CD4-positive, alpha-beta memory T cell (primary cell): ENCODE measurements at regions not wholly inside any gene's neighbourhood (a gene's known extent, or its start where the extent isn't known, plus 50 kb on each side); places are given as distances from the start of the nearest gene placed in this dataset.
"Not testable (repeated sequence)": the region's sequence is repeated elsewhere in the genome, so short reads cannot be mapped to it uniquely, and the experiment has no call there.

Experiments used
- CTCF ChIA-PET: fragments of 350-600 bp; sonication (Branson Sonifier 250); formaldehyde crosslinking; loops from one replicate; lab custom pipeline; 2021; ENCODE audit warnings: inconsistent platforms; ENCODE audit not compliant: partially characterized antibody; lab: Charles Lee
- POLR2A ChIA-PET: fragments of 350-600 bp; sonication (Branson Sonifier 250); formaldehyde crosslinking; loops from one replicate; lab custom pipeline; 2021; ENCODE audit not compliant: partially characterized antibody; lab: Charles Lee
- DNase-seq, 5 donors: peaks; one replicate each; pipeline versions ENCODE4 v3.0.0 to v3.0.0-alpha.2; 2020 to 2022; ENCODE audit warnings: mixed read lengths in 1 of 5
- H3K27ac ChIP-seq: one replicate; pipeline ENCODE4 v1.7.0; 2013; ENCODE audit warnings: low read depth, low read length
- H3K27me3 ChIP-seq: 2 replicates; pipeline ENCODE4 v1.7.0; 2013; ENCODE audit warnings: mild to moderate bottlenecking, low read length, moderate library complexity; ENCODE audit not compliant: insufficient read depth
- H3K36me3 ChIP-seq: 2 replicates; pipeline ENCODE4 v1.7.0; 2013; ENCODE audit warnings: mild to moderate bottlenecking, low read length, moderate library complexity; ENCODE audit not compliant: insufficient read depth
- H3K4me1 ChIP-seq: 2 replicates; pipeline ENCODE4 v1.7.0; 2013; ENCODE audit warnings: mild to moderate bottlenecking, low read length, moderate library complexity; ENCODE audit not compliant: insufficient read depth
- H3K4me3 ChIP-seq, 2 donors: one replicate each; pipeline ENCODE4 v1.7.0; 2013; ENCODE audit warnings: low read length in 2 of 2, mild to moderate bottlenecking in 1 of 2
- H3K9me3 ChIP-seq, 2 donors: one replicate each; pipeline ENCODE4 v1.7.0; 2013; ENCODE audit warnings: low read length in 2 of 2, control low read depth in 1 of 2; ENCODE audit not compliant: control insufficient read depth in 1 of 2
- H3K27ac Mint-ChIP-seq, 7 donors: one replicate each; pipeline ENCODE4 v1.8.0; 2020 to 2021; ENCODE audit warnings: mixed read lengths in 7 of 7, mild to moderate bottlenecking in 6 of 7, inconsistent platforms in 3 of 7, moderate library complexity in 3 of 7
- H3K27me3 Mint-ChIP-seq, 2 donors: one replicate each; pipeline ENCODE4 v1.8.0; 2020 to 2021; ENCODE audit warnings: mixed read lengths in 2 of 2
- H3K36me3 Mint-ChIP-seq, 2 donors: one replicate each; pipeline ENCODE4 v1.8.0; 2020 to 2021; ENCODE audit warnings: mixed read lengths in 2 of 2, inconsistent platforms in 1 of 2, mild to moderate bottlenecking in 1 of 2
- H3K4me1 Mint-ChIP-seq, 4 donors: one replicate each; pipeline ENCODE4 v1.8.0; 2020 to 2021; ENCODE audit warnings: mixed read lengths in 4 of 4, mild to moderate bottlenecking in 1 of 4
- H3K4me3 Mint-ChIP-seq, 8 donors: one replicate each; pipeline ENCODE4 v1.8.0; 2020 to 2021; ENCODE audit warnings: mixed read lengths in 8 of 8, mild to moderate bottlenecking in 7 of 8, moderate library complexity in 6 of 8, inconsistent platforms in 3 of 8
- H3K9me3 Mint-ChIP-seq, 8 donors: one replicate each; pipeline ENCODE4 v1.8.0; 2020 to 2021; ENCODE audit warnings: mixed read lengths in 8 of 8, mild to moderate bottlenecking in 5 of 8, inconsistent platforms in 3 of 8, moderate library complexity in 1 of 8
- intact Hi-C: fragments of 100-400 bp; cut with micrococcal nuclease; formaldehyde crosslinking; loops from one replicate; pipeline ENCODE4 v1.15.1; 2023

GRCh38 chr7:13801669-13802068, 187.8 kb downstream of the ETV1 start:
- Mint-ChIP-seq H3K9me3 (peaks cover 0 to 6% (median 3%) of the 10 kb centered on the region in 8 donors), H3K36me3 (peaks cover 0 to 4% of the 10 kb centered on the region in 2 donors), H3K4me3 (no peak overlapping the region), H3K27me3 (peaks cover 0 to 2% of the 10 kb centered on the region in 2 donors), H3K4me1 (peaks cover 0 to 5% (median 4%) of the 10 kb centered on the region in 4 donors), H3K27ac (no peak overlapping the region)
- Histone ChIP-seq H3K27me3 (no peaks in the 10 kb centered on the region), H3K36me3 (no peaks in the 10 kb centered on the region), H3K4me3 (no peak overlapping the region), H3K27ac (no peak overlapping the region), H3K9me3 (no peaks in the 10 kb centered on the region), H3K4me1 (no peaks in the 10 kb centered on the region)
- ChIA-PET POLR2A (no interaction called here), CTCF (no interaction called here)
- intact Hi-C loops, result no loop called here
- no peak for DNase-seq

- intact Hi-C loops, result no loop called here
- CTCF ChIA-PET, result no interaction called here
- no peak for DNase-seq
Measured at GRCh38 chr7:13802651-13803050, 186.8 kb downstream of the ETV1 start.

GRCh38 chr7:13803134-13803533, 186.3 kb downstream of the ETV1 start:
- Mint-ChIP-seq H3K4me1 (peaks cover 0 to 5% (median 4%) of the 10 kb centered on the region in 4 donors), H3K4me3 (no peak overlapping the region), H3K27ac (no peak overlapping the region), H3K36me3 (peaks cover 0 to 4% of the 10 kb centered on the region in 2 donors), H3K9me3 (peaks cover 0 to 6% (median 3%) of the 10 kb centered on the region in 8 donors), H3K27me3 (peaks cover 0 to 2% of the 10 kb centered on the region in 2 donors)
- Histone ChIP-seq H3K4me1 (no peaks in the 10 kb centered on the region), H3K4me3 (no peak overlapping the region), H3K36me3 (no peaks in the 10 kb centered on the region), H3K27me3 (no peaks in the 10 kb centered on the region), H3K27ac (no peak overlapping the region), H3K9me3 (no peaks in the 10 kb centered on the region)
- POLR2A ChIA-PET, result no interaction called here
- intact Hi-C loops, result no loop called here
- CTCF ChIA-PET, result no interaction called here
- no peak for DNase-seq

More at GRCh38 chr7:13802651-13803050, 186.8 kb downstream of the ETV1 start:
- Mint-ChIP-seq H3K27me3 (peaks cover 0 to 2% of the 10 kb centered on the region in 2 donors), H3K4me1 (peaks cover 0 to 5% (median 4%) of the 10 kb centered on the region in 4 donors), H3K9me3 (peaks cover 0 to 6% (median 3%) of the 10 kb centered on the region in 8 donors), H3K4me3 (no peak overlapping the region), H3K36me3 (peaks cover 0 to 4% of the 10 kb centered on the region in 2 donors), H3K27ac (no peak overlapping the region)
- Histone ChIP-seq H3K4me3 (no peak overlapping the region), H3K27ac (no peak overlapping the region), H3K36me3 (no peaks in the 10 kb centered on the region), H3K27me3 (no peaks in the 10 kb centered on the region), H3K9me3 (no peaks in the 10 kb centered on the region), H3K4me1 (no peaks in the 10 kb centered on the region)
- POLR2A ChIA-PET, result no interaction called here

- DNase-seq, intact Hi-C loops, H3K36me3 ChIP-seq, H3K9me3 ChIP-seq, H3K27me3 Mint-ChIP-seq, H3K36me3 Mint-ChIP-seq, H3K4me3 ChIP-seq, H3K27me3 ChIP-seq, H3K4me1 ChIP-seq, H3K4me3 Mint-ChIP-seq, H3K4me1 Mint-ChIP-seq, H3K27ac ChIP-seq, H3K27ac Mint-ChIP-seq: not testable (repeated sequence)
- ChIA-PET CTCF (interaction anchor here (0.7 kb wide), 1 partner anchor 69 kb away, joined by 3 read pairs; no protein-coding TSS in a partner anchor), POLR2A (interaction anchor here (0.7 kb wide), 1 partner anchor 10 kb away, joined by 3 read pairs; no protein-coding TSS in a partner anchor)
- peaks cover 0 to 12% (median 3%) of the 10 kb centered on the region in 8 donors for H3K9me3 Mint-ChIP-seq
Measured at GRCh38 chr7:13806089-13806867, 183.2 kb downstream of the ETV1 start.

GRCh38 chr7:13817230-13817629, 172.2 kb downstream of the ETV1 start:
- POLR2A ChIA-PET, intact Hi-C loops: not testable (repeated sequence)
- peaks cover 2 to 16% (median 9%) of the 10 kb centered on the region in 8 donors for H3K9me3 Mint-ChIP-seq

GRCh38 chr7:13821152-13821787, 168.2 kb downstream of the ETV1 start:
- no peak overlapping the region for H3K27ac ChIP-seq
- ChIA-PET POLR2A (no interaction called here), CTCF (no interaction called here)
- DNase-seq, result no peak
- H3K9me3 ChIP-seq, result no peaks in the 10 kb centered on the region
- no peaks in the 10 kb centered on the region for H3K27me3 ChIP-seq
- H3K4me1 Mint-ChIP-seq, result no peaks in the 10 kb centered on the region
- intact Hi-C loops, result no loop called here
- no peak overlapping the region for H3K4me3 ChIP-seq
- H3K27ac Mint-ChIP-seq, result no peak overlapping the region
- no peaks in the 10 kb centered on the region for H3K4me1 ChIP-seq
- no peaks in the 10 kb centered on the region for H3K36me3 ChIP-seq
- H3K36me3 Mint-ChIP-seq, result peaks cover 0 to 4% of the 10 kb centered on the region in 2 donors
- no peaks in the 10 kb centered on the region for H3K27me3 Mint-ChIP-seq
- peaks cover 0 to 11% (median 6%) of the 10 kb centered on the region in 8 donors for H3K9me3 Mint-ChIP-seq
- H3K4me3 Mint-ChIP-seq, result no peak overlapping the region

More at GRCh38 chr7:13817230-13817629, 172.2 kb downstream of the ETV1 start:
- H3K36me3 ChIP-seq, DNase-seq, H3K27me3 Mint-ChIP-seq, H3K4me3 ChIP-seq, H3K9me3 ChIP-seq, H3K27ac Mint-ChIP-seq, H3K4me1 Mint-ChIP-seq, H3K4me3 Mint-ChIP-seq, CTCF ChIA-PET, H3K27ac ChIP-seq, H3K4me1 ChIP-seq, H3K36me3 Mint-ChIP-seq, H3K27me3 ChIP-seq: not testable (repeated sequence)

- no peak overlapping the region for H3K27ac Mint-ChIP-seq
- no peak overlapping the region for H3K4me3 ChIP-seq
- H3K27me3 Mint-ChIP-seq, result no peaks in the 10 kb centered on the region
- H3K27ac ChIP-seq, result no peak overlapping the region
- H3K9me3 Mint-ChIP-seq, result peaks cover 0 to 7% (median 0%) of the 10 kb centered on the region in 8 donors
- no peak for DNase-seq
- H3K36me3 Mint-ChIP-seq, result no peaks in the 10 kb centered on the region
- H3K9me3 ChIP-seq, result no peaks in the 10 kb centered on the region
- no peaks in the 10 kb centered on the region for H3K36me3 ChIP-seq
- H3K4me1 ChIP-seq, result no peaks in the 10 kb centered on the region
- no peaks in the 10 kb centered on the region for H3K4me1 Mint-ChIP-seq
- no peaks in the 10 kb centered on the region for H3K27me3 ChIP-seq
- CTCF ChIA-PET, result no interaction called here
- no peak overlapping the region for H3K4me3 Mint-ChIP-seq
- intact Hi-C loops, result no loop called here
- POLR2A ChIA-PET, result no interaction called here
Measured at GRCh38 chr7:13822678-13823077, 166.8 kb downstream of the ETV1 start.
